ENCODE measurements at regions not wholly inside any gene's neighbourhood (a gene's known extent, or its start where the extent isn't known, plus 50 kb on each side); places are given as distances from the start of the nearest gene placed in this dataset.
"Not testable (repeated sequence)": the region's sequence is repeated elsewhere in the genome, so short reads cannot be mapped to it uniquely, and the experiment has no call there.

DNA sequence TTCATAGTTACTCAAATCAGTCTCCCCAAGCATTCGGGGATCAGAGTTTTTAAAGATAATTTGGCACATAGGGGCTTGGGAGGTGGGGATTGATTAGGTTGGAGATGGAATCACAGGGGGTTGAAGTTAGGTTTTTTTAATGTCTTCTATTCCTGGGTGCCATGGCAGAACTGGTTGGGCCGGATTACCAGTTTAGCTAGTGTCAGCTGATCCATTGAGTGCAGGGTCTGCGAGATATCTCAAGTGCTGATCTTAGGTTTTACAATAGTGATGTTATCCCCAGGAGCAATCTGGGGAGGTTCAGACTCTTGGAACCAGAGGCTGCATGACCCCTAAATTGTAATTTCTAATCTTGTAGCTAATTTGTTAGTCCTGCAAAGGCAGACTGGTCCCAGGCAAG, 163.5 kb upstream of the ATP10A start:
- DNase-seq (ENCODE audit: low spot score): not testable (repeated sequence)

DNA sequence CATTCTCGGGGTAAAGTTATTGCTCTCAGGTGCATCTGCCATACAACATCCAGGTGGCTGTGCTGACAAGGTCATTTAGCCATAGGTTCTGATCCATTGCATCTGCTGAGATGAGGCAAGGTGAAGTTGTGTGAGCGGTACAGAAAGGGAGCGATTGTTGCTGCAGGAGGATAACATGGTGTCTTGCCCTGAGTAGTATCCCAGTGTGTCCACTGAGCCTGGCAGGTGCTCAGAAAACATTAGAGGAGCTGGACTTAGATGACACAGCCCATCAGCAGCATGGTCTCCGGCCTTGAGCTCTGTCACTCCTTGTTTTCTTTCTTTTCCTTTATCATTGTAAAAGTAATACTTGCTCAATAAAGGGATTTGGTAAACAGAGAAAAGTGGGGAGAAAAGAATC, 161.1 kb upstream of the ATP10A start:
- no peak for DNase-seq (ENCODE audit: low spot score)

DNA sequence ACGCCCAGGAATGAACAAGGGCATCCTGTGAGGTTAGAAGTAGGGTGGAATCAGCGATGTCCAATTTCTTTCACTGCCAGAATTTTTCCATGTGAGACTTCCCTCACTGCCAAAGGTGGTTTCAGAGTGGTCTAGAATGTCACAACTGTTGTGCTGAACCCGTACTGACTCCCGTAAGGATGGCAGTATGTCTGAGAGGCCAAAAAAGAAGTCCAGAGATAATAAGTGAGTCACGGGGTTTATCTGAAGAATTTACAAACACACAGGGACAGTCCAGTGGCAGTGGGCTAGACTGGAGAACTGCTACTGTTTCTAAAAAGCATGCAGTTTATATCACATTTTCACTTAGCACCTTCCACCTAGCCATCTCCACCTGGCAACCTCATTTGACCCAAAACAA, 160.6 kb upstream of the ATP10A start:
- DNase-seq (ENCODE audit: low spot score): no peak

DNA sequence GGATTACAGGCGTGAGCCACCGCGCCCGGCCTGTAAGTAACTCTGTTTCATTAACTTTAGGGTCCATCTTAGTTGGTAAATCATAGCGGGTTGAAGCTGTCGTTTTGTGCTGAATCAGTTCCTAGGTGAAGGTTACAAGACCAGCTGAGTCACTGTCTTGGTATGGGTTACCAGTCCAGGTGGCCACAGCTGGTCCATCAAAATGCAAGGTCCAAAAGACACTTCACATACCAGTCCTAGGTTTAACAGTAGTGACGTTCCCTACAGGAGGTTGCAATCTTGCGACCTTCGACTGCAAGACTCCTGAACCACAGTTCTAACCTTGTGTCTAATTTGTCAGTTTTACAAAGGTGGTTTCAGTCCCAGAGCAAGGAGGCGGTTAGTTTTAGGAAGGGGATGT, 160.1 kb upstream of the ATP10A start:
- no peak for DNase-seq (ENCODE audit: low spot score)

DNA sequence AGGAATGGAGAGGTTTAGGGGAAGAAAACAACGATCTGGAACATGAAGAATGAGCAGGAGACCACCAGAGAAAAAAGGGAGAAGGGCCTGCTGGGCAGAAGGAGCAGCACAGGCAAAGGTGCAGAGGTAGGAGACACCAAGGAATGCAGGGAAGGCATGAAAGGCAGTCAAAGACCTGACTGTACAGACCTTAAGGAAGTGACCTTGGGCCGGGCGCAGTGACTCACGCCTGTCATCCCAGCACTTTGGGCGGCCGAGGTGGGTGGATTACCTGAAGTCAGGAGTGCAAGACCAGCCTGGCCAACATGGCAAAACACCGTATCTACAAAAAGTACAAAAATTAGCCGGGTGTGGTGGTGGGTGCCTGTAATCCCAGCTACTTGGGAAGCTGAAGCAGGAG, 157.7 kb upstream of the ATP10A start:
- DNase-seq (ENCODE audit: low spot score): no peak

DNA sequence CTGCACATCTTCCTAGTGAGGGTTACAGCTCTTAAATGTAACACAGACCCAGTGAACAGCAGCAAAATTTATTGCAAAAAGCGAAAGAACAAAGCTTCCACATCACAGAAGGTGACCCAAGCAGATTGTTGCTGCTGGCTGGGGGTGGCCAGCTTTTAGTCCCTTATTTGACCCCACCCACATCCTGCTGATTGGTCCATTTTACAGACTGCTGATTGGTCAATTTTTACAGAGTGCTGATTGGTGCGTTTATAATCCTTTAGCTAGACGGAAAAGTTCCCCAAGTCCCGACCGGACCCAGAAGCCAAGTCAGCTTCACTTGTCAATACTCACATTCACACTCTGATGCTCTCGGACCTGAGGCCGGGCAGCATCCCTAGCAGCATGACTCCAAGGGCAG, 154.5 kb upstream of the ATP10A start:
- no peak for DNase-seq (ENCODE audit: low spot score)

DNA sequence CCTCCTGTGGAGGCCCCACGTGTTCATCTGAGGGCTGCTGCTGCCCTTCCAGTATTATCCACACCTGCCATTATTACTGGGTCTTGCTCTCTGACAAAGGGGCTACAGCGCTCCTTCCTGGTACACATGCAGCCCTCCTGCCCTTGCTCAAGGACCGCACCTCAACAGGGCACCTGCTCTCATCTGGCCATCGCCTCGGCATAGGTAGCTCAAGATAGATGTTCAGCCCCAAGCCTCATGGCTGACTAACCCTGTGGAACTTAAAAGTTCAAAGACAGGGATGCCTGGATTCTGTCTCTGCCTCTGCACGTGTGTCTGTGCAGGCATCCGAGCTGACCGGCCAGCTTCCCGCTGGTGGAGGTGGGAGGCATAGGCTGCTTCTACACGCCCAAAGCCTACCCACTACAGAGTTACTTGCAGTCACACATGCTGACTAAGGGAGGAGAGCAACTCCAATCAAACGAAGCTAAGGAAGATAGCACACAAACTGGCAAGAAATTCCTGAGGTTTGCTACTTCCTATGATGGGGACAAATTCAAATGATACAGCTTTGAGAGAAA, 152.5 kb upstream of the ATP10A start:
- no peak for DNase-seq (ENCODE audit: low spot score)

DNA sequence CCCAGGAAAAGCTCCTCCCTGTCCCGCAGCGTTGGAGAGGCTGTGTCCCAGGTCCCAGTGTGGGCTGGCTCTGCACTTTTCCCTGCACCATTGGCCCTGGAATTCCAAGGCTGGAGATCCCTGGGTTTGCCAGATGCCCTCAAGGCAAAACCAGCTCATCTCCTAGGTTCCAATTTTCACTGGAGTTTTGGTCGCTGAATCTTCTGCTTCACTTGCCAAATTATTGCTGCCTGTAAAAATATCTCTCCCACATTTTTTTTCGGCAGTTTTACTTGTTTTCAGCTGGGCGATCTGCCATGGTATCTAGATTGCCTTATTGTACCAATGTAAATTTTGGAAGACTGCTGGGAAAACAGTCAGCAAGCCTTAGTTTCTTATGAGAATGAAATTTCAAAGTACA, 150.9 kb upstream of the ATP10A start:
- DNase-seq (ENCODE audit: low spot score): no peak

DNA sequence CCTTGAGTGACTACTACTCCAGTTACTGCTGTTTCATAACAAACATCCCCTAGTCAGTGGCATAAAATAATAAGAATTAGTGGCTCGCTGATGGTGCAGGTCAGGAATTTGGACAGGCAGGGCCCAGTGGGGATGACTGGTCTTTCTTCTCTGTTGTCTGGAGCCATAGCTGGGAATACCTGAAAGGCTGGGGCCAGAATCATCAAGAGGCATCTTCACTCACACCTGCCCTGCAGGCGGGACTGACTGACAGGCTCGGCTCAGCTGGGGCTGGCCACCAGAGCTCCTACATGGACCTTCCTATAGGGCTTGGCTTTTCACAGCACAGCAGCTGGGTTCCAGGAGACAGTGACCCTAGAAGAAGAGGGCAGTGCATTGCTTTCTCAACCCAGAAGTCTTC, 148.8 kb upstream of the ATP10A start:
- no peak for DNase-seq (ENCODE audit: low spot score)

DNA sequence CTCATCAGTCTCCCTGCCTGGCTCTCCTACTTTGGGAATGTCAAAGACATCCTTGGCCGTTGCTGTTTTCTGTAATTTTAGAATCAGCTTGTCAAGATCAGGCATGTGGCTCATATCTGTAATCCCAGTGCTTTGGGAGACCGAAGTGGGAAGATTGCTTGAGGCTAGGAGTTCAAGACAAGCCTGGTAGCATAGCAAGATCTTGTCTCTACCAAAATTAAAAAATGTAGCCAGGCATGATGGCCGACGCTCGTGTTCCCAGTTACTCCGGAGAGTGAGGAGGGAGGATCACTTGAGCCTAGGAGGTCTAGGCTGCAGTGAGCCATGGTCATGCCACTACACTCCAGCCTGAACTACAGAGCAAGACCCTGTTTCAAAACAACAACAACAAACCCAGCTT, 144.0 kb upstream of the ATP10A start:
- no peak for DNase-seq (ENCODE audit: low spot score)

DNA sequence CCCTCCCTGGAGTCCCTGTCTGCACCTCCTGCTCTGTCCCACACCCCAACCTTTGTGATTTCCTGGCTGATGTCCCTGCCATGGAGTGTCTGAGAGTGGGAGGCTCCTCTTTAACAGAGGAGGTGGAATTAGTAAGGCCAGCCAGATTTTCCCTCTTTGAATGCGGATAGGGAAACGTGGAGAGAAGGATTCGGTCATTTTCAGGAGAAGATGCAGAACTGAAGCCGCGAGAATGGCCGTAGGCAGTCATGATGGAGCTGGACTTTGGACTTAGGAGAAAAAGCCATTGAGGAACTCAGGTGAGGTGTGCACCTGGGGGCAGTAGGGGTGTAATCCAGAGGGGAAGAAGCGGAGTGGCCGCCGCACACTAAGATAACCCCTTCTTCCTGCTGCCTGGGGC, 138.1 kb upstream of the ATP10A start:
- no peak for DNase-seq (ENCODE audit: low spot score)

DNA sequence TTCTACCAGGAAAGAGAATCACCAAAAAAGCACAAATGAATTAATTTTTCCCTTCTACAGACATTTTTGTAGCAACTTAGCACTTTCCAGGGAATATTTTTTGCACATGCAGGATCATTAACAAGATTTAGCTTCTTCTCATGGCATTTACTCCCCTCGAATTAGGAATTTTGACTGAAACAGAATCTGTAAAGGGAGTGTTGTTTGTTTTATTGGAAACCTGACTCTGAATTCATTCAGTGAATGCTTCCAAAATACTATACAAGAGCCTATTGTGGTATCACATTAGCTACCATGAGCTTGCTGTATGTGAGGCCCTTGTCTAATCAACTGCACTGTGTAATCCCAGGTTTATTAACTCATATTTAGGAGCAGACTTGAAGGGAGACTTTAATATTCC, 130.4 kb upstream of the ATP10A start:
- DNase-seq (ENCODE audit: low spot score): no peak

DNA sequence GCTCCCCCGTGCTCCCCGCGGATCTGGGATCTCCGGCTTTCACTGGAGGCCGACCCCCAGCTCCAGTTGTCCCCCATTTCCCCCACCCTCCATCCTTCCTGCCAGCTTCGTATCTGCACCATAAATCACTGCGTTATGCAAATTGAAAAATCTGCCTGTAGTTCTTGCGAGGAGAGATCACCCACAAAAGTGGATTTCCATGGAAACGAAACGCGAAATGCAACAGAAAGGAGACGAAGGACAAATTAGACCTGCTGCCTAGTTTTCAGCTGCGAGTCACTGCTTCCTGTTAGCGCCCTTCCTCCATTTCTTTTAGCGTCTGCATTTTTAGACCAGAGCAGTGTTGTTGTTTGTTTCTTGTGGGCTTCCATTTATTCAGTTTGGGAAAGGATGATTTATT, 127.1 kb upstream of the ATP10A start:
- peak; percentile 59 for DNase-seq (ENCODE audit: low spot score)

DNA sequence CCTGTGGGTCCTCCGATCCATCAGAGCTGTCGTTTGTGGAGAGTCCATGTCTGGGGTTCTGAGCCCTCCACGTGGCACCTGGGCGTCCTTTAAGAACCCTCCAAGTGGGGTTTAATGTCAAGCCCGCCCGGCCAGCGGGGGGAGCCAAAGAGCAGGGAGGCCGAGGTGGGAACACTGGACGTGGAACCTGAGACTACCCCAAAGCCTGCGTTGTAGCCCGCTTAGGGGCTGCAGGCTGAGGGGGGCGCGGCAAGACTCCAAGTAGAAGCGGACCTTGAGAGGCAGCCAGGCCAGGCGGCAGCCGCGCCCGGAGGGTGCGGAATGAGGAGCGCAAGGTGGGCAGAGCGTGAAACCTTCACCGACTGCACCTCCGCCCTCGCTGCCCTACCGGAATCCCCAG, 126.2 kb upstream of the ATP10A start:
- DNase-seq (ENCODE audit: low spot score): no peak

DNA sequence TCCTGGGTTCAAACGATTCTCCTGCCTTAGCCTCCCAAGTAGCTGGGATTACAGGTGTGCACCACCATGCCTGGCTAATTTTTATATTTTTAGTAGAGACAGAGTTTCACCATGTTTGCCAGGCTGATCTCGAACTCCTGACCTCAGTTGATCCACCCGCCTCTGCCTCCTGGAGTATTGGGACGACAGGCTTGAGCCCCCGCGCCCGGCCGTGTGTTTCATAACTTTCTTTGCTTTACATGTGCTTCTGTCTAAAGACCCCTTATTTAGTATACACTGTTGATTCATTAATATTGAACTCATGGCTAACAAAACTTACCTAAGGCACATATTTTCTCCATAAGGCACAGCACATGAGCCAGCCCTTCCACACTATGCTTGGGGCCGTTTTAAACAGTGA, 125.6 kb upstream of the ATP10A start:
- DNase-seq (ENCODE audit: low spot score): not testable (repeated sequence)

DNA sequence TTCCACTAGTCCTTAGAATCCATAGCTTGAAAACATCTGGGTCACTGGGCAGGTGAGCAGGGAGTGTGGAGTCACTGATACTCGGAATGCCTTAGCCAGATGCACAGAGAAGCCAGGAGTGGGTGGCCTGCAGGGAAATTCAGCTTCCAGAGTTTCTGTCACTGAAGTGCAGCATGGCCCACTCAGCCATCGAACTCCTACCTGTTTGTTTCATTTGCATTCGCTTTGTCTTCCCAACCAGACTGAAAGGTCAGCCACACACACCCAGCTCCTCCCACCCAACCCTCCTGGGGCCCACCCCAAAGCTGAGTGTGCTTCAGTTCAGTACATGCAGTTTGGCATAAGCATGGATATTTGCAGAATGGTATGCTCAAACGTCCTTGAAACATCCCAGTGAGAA, 124.5 kb upstream of the ATP10A start:
- DNase-seq (ENCODE audit: low spot score): peak; percentile 20

DNA sequence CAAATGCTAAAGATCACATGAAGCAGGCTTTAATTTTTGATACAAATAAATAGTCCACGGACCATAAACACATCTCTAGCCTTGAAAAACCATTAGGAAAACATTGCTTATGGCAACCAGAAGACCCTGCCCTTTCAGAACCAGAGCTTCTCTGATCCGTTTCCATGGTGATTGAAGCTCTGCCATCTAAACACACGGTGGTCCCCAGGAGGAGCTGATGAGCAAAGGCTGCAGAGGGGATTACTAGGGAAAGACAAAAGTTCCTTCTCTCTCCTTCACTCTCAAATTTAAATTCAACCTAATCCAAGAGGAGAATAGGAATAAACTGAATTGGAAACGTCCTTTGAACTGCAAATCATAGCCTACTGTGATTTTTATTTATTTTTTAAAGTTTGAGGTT, 122.0 kb upstream of the ATP10A start:
- DNase-seq (ENCODE audit: low spot score): no peak

DNA sequence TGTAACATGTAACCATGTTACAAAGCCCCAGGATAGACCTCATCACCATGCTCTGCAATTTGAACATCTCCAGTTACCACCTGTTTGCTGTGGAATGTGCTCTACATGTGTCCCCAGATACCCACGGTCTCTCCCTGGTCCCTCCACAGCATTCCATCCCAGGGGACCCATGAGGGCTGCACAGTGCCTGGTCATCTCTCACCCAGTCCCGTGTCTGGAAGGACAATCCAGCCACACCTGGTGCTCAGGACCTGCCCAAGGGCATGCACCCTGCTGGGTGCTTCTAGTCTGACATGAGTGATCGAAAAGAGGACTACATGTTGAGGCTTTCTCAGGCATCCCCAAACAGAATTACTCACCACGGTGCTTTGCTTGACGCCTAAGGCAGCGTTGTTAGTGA, 119.6 kb upstream of the ATP10A start:
- no peak for DNase-seq (ENCODE audit: low spot score)

DNA sequence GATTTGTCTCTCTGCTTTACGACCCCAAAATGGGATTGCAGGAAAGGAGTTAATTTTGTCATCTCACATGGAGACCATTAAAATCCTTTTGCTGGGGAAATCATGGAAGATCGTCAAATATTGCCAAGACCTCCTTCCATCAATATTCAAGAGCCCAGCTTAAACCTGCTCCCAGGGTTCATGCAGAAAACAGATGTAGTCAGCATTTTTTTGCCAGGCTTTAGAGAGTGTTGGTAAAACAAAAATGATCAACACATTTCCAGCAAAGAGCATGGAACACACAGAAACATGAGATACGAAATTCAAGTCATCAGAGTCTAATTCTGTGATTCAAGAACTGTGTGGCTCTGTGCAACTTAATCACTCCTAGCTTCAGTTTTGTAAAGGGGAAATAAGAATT, 118.0 kb upstream of the ATP10A start:
- DNase-seq (ENCODE audit: low spot score): no peak

DNA sequence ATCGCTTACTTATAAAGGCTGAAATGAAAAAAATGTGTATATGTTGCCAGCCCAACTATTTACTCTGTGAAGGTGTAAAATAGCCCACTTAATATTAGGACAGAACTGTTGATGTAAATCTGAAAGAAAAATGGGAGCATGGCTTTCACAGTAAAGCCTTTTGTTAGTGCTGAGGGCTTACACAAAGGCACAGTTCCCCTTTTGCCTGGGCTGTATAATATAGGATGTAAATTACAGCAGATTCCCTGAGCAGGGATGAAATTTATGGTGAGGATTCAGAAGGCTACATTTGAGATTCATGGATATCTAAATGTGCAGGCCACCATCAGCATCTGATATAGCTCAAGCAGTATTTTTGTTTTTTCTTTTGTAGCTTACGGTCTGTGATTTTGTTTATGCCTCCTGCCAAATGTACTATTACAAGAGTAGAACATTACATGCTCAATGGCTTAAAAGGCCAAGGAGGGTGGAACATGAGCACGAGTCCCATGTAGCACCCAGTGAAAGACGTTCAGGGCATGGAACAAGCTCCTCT, 109.1 kb upstream of the ATP10A start:
- no peak for DNase-seq (ENCODE audit: low spot score)

DNA sequence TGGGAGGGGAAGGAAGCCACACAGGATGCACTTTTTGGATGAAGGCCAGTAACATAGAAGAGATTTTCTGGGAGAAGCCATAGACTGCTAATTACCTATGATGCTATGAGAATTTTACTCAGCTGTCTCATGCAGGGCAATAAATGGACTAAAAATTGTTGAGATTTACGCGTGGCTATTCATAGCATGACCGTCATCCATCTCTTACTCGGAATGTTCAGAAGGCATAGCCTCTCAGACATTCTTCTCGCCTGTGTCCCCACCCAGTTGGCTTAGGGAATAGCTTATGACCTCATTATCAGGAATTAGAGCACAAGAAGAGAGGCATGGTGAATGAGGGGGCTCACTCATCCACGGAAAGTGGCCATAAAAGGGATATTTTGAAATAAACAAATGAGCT, 107.9 kb upstream of the ATP10A start:
- no peak for DNase-seq (ENCODE audit: low spot score)

DNA sequence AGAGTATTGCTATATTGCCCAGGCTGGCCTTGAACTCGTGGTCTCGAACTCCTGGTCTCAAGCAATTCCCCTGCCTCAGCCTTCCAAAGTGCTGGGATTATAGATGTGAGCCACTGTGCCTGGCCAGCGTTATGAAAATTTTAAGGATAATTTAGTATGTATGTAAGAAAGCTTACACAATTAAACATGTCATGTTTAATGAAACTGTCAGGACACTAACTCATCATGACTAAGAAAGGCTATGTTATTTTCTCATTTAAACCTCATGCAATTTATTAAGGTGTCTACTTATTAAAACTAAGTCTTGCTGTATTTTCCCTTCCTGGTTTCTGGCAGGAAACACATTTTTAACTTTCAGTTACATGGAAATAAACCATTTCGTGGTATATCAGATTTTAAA, 106.8 kb upstream of the ATP10A start:
- no peak for DNase-seq (ENCODE audit: low spot score)

DNA sequence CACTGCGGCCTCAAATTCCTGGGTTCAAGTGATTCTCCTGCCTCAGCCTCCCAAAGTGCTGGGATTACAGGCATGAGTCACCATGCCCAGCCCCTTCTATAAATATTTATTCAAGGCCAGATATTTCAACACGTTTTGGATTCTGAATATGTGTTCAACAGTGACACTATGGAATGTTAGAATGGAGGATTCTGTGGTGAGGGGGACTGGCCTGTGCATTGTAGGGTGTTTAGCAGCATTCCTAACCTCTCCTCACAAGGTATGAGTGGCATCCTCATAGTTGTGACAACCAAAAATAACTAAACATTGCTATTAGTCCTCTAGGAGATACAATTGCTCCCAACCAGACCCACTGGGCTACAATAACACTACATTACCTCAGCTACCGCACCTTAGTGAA, 104.0 kb upstream of the ATP10A start:
- no peak for DNase-seq (ENCODE audit: low spot score)

DNA sequence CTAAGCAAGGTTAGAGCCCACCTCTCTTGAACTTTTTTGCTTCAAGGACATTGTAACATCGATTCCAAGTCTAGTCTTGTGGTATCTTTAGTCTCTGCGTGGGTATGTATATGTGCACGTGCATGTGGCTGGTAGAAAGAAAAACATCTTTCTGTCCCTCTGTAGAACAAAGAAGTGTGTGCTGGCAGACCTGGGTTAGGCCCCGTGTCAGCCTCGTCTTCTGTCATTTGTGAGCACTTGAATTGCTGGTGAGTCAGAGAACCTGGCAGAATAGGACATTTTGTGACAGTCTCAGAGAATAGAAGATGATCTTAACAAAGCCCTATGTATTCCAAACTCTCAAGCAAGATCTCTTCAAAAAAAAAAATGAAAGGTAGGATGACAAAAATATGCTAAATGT, 102.2 kb upstream of the ATP10A start:
- DNase-seq (ENCODE audit: low spot score): peak; percentile 56

DNA sequence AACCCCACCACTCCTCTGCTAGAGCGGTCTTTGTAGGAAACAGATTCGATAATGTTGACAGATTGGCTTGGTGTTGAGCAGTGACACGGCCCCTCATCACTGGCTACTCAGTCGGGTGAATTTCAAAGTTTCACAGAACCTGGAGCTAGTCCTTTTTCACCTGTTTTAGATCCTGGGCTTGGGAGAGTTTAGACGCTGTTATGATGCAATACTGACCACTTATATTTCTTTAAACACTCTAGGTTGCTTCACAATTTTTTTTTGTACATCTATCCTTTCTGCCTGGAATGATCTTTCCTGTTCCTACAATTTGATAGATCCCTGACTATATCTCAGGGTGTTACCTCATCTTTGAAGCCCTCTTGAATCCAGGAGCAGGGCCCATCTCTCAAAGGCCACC, 97.1 kb upstream of the ATP10A start:
- DNase-seq (ENCODE audit: low spot score): no peak

All from putamen (tissue), 1 donor.